ENCODE measurements at regions not wholly inside any gene's neighbourhood (a gene's known extent, or its start where the extent isn't known, plus 50 kb on each side); places are given as distances from the start of the nearest gene placed in this dataset.

GRCh38 chr14:37874429-37875109 is 279.1 kb downstream of the TTC6 start (continued):
- TF ChIP-seq THAP9 (CRISPR knock-in tag; IDR thresholded peaks at IDR 0.05; ENCODE audit: borderline replicate concordance) (peak; percentile 81; the same call in 1 of the 2 replicates), KAT7 (CRISPR knock-in tag; IDR thresholded peaks at IDR 0.05; ENCODE audit: borderline replicate concordance) (peak; percentile 96), ZNF3 (CRISPR knock-in tag; IDR thresholded peaks at IDR 0.05) (no peak), ZNF790 (CRISPR knock-in tag; IDR thresholded peaks at IDR 0.05; ENCODE audit: borderline replicate concordance) (no peak), ZNF543 (CRISPR knock-in tag; IDR thresholded peaks at IDR 0.05) (0 out of 2 replicates have a peak, but pooled peaks have one; percentile 49), CBX1 (IDR thresholded peaks at IDR 0.05; ENCODE audit: low read depth) (peak; percentile 83), SKI (IDR thresholded peaks at IDR 0.05; ENCODE audit: partially characterized antibody) (peak; percentile 47), KAT2B (IDR thresholded peaks at IDR 0.05; ENCODE audit: borderline replicate concordance, low read depth, low read length) (no peak), ZNF720 (CRISPR knock-in tag; IDR thresholded peaks at IDR 0.05) (no peak; the same call in 1 of the 2 replicates), ZNF572 (CRISPR knock-in tag; IDR thresholded peaks at IDR 0.05) (no peak; the same call in 1 of the 2 replicates), PAWR (CRISPR knock-in tag; IDR thresholded peaks at IDR 0.05; ENCODE audit: borderline replicate concordance) (no peak), JDP2 (CRISPR knock-in tag; IDR thresholded peaks at IDR 0.05; ENCODE audit: borderline replicate concordance) (no peak), ZSCAN30 (CRISPR knock-in tag; IDR thresholded peaks at IDR 0.05) (no peak), MTF1 (CRISPR knock-in tag; IDR thresholded peaks at IDR 0.05) (no peak), ESRRA (CRISPR knock-in tag; IDR thresholded peaks at IDR 0.05; ENCODE audit: low read depth) (peak; percentile 72), ZNF276 (CRISPR knock-in tag; IDR thresholded peaks at IDR 0.05; ENCODE audit: low read depth) (peak; percentile 91; the same call in 1 of the 2 replicates), IRF9 (CRISPR knock-in tag; IDR thresholded peaks at IDR 0.05; ENCODE audit: borderline replicate concordance) (peak; percentile 98), ZNF350 (CRISPR knock-in tag; IDR thresholded peaks at IDR 0.05; ENCODE audit: borderline replicate concordance, low read depth) (peak; percentile 98), NFIC (IDR thresholded peaks at IDR 0.05; ENCODE audit: low read length) (peak; percentile 11; the same call in 1 of the 2 replicates), NONO (IDR thresholded peaks at IDR 0.05) (no peak), NONO (CRISPR knock-in tag; conservative IDR thresholded peaks at IDR 0.05) (peak; percentile 93), MLX (CRISPR knock-in tag; IDR thresholded peaks at IDR 0.05) (no peak; the same call in 1 of the 2 replicates), PRMT3 (CRISPR knock-in tag; IDR thresholded peaks at IDR 0.05; ENCODE audit: borderline replicate concordance, low read depth) (no peak), U2AF2 (IDR thresholded peaks at IDR 0.05; ENCODE audit: low read depth, low read length) (no peak), ZNF180 (CRISPR knock-in tag; IDR thresholded peaks at IDR 0.05; ENCODE audit: borderline replicate concordance, low read depth) (no peak), FOXM1 (CRISPR knock-in tag; IDR thresholded peaks at IDR 0.05) (no peak)
